AG08396 (cell line): ENCODE measurements at regions not wholly inside any gene's neighbourhood (a gene's known extent, or its start where the extent isn't known, plus 50 kb on each side); places are given as distances from the start of the nearest gene placed in this dataset.

Experiments
- DNase-seq: peaks from one replicate; pipeline ENCODE4 v3.0.0; 2012; ENCODE audit warnings: low spot score, mixed read lengths

DNA sequence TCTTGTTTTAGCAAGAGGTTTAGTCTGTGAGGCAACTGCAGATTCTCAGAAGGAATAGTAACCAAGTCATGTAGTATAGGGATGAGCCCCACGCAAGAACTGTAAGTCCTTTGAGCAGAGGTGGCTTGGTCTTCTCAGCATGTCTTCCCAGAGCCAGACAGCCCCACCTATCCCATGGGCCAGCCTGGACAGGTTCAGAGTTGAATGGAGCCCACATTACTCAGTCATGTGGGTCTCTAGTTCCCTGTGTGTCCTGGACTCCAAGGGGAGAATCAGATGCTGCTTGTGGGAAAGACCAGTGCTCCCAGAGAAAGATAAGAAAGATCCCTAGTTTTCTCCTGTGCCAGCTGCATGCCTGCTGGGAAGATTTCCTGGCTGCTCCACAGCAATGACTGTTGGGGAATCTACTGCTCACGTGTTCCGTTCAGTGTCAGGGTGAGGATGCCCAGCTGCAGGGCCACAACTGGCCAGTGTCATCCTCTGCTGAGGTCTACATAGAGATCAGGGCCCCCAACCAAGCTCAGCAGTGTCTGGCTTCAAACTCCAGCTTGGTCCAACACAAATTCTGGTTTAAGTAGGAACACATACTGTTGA is 66.9 kb upstream of the UNC5B start:
- no peak for DNase-seq

DNA sequence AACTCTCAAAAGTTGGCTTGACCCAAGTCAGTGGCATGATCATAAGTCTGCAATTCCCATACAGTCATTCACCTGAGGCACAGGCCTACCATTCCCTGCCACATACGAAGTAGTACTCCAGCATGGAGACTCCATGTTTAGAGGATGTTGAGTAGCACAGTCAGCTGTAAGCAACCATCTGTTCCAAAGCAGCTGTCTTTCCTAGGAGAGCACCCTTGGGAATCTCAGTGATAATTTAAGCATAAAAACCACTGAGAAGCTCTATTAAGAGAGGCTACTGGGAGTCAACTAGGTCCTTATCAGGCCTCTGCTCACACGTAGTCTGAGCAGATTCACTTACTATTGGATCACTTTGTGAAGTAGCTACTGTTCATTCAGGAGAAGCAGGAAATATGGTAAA is 61.6 kb upstream of the UNC5B start:
- DNase-seq: no peak

GRCh38 chr10:71152043-71152442 is 60.3 kb upstream of the UNC5B start:
- no peak for DNase-seq

DNA sequence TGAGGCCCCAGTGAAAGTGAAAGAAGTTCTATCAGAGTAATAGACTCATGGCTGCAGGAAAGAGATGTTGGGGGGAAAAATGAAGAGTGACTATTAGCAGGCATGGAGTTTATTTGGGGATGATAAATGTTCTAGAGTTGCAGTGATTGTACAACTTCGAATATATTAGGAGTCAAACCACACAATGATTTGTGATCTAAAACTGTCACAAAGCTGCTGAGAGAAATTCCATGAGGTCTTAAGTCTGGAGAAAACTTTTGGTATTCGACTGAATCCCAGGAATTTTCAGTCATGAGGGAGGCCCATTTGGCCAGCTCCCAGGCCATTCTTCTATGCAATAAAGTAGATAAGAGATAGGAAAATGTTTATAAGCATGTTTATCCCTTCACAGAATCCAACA is 55.9 kb upstream of the UNC5B start:
- no peak for DNase-seq

DNA sequence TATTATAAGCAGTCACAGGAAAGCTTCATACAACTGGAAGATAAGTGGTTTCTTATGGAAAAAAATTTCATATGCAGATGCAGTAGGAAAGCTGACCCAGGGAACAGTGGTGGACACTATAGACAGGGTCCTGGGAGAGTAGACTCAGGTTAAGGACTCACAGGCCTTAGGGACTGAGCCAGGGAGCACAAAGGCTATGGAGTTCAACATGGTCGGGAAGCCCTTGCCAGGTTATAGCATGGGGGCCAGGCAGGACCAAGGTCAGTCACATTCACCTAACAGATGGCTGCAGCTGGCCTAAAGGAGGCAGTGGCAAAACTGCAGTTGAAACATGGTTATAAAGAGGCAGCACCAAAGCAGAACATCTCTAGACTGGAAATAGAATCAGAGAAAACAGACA is 54.9 kb upstream of the UNC5B start:
- no peak for DNase-seq

DNA sequence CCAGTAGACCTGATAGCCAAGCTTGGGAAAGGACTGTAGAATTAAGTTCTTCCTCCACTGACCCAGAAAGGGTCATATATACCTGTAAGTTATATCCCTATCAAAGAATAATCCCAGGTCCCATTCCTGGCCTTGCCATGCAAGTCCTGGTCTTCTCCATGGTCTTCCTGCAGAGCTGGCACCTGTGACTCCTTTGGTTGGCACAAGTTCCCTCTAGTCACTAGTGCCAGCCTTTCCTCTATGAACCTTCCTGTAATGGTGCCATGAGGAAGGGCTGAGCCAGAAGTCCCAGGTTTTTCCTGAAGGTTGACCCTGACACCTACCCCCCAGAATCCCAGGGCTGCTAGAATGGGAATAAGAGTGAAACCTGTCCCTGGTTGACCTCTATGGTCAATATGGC is 54.1 kb upstream of the UNC5B start:
- no peak for DNase-seq

GRCh38 chr10:71158902-71159301 is 53.5 kb upstream of the UNC5B start:
- no peak for DNase-seq

GRCh38 chr10:71159892-71160291 is 52.5 kb upstream of the UNC5B start:
- DNase-seq: no peak

DNA sequence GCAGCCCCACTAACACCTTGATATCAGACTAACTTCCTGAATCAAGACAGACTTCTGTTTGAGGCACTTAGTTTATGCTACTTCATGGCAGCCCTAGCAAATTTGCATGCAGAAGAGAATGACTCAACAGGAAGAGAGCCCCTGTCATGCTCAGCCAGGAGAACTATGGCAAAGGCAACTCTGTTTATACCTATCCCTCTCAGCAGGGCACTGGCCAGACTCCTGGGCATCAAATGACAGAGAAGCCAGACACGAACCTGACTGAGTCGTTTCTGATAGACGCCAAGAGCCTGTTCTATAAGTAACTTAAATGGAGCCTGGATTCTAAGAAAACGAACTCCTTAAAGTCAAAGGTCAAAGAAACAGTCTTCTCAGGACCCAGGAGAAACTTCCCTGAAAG is 50.9 kb upstream of the UNC5B start:
- no peak for DNase-seq
